GM21526 (cell line): ENCODE measurements at regions not wholly inside any gene's neighbourhood (a gene's known extent, or its start where the extent isn't known, plus 50 kb on each side); places are given as distances from the start of the nearest gene placed in this dataset.

ENCODE experiments used
- ATAC-seq: cut with Tn5 transposase; IDR thresholded peaks from one replicate; pipeline ENCODE4 v1.9.1; 2021; ENCODE audit warnings: moderate library complexity; ENCODE audit not compliant: unreplicated experiment, low FRiP score

GRCh38 chr6:163646866-163647265 is 232.3 kb downstream of the QKI start:
- no peak for ATAC-seq

GRCh38 chr6:163646133-163646532 is 231.6 kb downstream of the QKI start:
- ATAC-seq: no peak

GRCh38 chr6:163645560-163645959 is 231.0 kb downstream of the QKI start:
- no peak for ATAC-seq

GRCh38 chr6:163643866-163644265 is 229.3 kb downstream of the QKI start:
- no peak for ATAC-seq

GRCh38 chr6:163641706-163642105 is 227.2 kb downstream of the QKI start:
- ATAC-seq: no peak

DNA sequence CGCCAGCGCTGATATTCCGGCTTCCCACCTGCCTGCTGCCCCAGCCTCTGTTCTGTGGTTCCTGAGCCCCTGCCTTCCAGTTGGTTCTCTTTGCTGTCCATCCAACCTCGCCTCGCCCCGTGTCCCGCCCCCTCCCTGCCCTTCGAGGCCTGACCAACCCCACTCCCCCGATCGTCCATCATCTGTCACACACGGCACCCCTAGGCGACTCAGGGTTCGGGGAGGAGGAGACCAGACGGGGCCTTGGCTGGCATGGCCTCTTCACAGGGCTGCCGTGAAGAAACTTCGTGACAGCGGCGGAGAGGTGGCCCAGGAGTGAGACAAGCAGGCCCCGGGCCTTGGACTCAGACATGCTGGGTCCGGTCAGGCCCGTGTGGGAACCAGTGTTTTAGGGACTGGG is 226.1 kb downstream of the QKI start:
- ATAC-seq: no peak

DNA sequence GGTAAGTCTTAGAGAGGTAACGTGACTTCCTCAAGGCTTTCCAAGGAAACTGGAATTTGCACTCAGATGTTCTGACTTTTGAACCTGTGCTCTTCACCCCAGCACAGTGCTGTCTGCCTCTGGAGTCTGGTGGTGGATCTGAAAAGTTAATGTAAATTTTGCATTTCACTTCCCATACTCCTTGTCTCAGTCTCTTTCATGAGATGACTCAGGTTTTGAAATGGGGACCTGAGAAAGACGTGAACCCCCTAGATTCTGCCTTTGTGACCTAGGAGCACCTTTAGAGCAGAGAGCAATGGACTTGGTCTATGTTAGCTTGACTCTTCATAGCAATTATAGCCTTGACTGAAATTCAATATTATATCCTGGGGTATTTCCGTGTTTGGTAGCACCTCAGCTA is 223.0 kb downstream of the QKI start:
- peak; percentile 95 for ATAC-seq

DNA sequence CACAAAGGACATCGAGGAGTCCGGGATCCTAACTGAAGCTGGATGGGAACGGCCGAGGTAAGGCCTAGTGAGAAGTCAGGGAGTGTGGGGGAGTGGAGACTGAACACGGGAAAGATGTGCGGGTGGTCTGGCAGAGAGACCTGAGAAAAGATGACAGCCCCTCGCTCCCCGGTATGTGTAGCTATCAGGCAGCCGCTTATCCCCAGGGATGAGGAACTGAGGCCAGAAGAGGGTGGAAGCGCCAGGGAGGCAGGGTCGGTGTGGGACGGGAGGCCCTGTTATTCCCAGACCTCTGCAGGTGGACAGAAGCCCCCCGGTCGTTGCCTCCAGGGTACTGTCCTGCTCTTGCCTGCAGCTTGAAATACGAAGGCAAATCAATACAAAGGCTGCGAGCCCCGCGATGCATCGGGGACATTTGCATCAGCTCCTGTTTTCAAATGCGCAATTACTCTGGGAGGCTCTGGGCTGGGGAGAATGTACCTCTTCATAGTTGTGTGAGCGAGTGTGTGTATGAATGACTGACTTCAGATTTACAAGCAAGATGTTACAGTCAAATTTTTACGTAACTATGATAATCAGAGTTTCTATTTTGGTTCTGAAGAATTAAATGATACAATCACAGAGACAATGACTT is 221.3 kb downstream of the QKI start:
- no peak for ATAC-seq

DNA sequence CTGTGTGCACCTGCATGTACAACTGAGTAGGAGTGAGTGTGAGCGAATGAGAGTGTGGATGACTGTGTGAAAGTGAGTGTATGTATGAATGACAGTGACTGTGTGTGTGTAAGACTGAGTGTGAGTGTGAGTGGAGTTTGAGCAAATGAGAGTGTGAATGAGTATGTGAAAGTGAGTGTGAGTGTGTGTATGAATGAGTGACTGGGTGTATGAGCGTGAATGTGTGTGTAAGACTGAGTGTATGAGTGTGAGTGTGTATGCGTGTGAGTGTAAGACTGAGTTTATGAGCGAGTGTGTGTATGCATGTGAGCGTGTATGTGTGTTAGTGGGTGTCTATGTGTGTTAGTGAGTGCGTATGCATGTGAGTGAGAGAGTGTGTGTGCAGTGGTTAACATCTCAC is 220.8 kb downstream of the QKI start:
- no peak for ATAC-seq

GRCh38 chr6:163634211-163635171 is 220.0 kb downstream of the QKI start:
- ATAC-seq: no peak

- no peak for ATAC-seq
Measured at GRCh38 chr6:163630991-163631390, 216.5 kb downstream of the QKI start.

DNA sequence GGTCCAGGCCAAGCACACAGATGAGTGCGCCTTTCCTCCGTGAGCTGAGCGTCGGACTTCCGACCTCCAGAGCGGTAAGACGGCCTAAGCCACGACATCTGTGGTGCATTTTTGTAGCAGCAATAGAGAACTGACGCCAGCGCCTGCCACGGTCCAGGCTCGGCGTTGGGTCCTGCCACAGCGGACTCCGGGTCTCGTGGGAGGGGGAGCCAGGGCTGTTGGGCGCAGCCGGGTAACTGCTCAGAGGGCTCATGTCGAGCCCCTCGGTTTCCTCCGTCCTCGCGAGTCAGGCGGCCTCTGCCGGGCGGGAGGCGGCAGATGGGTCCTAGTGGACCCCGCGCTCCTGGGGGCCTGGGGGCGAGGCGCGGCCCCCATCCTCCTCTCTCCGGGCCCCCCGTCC is 216.1 kb downstream of the QKI start:
- ATAC-seq: no peak

DNA sequence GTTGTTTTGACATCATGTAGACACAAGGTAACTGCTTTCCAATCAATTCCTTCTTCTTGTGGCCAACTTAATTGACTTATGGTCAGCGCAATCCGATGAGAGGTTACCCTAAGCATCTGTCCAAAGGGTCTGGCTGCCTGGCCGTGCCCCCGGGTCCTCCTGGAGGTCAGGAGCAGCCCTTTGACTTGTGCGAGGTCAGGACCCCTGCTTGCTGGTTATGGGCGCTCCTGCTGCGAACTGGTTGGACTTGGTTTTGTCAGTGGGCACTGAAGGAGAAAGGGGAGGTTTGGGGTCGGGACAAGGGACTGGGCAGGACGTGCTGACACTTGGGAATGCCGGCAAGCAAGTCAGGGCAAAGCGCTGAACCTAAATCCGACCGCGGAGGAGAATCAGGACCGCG is 215.6 kb downstream of the QKI start:
- no peak for ATAC-seq
